ENCODE measurements at regions not wholly inside any gene's neighbourhood (a gene's known extent, or its start where the extent isn't known, plus 50 kb on each side); places are given as distances from the start of the nearest gene placed in this dataset.

- intact Hi-C loops (cut with DNase I): no loop called here
- no peak for DNase-seq (ENCODE audit: low spot score)
These were observed 557.4 kb upstream of the PSMD7 start for GRCh38 chr16:73739049-73739769.

DNA sequence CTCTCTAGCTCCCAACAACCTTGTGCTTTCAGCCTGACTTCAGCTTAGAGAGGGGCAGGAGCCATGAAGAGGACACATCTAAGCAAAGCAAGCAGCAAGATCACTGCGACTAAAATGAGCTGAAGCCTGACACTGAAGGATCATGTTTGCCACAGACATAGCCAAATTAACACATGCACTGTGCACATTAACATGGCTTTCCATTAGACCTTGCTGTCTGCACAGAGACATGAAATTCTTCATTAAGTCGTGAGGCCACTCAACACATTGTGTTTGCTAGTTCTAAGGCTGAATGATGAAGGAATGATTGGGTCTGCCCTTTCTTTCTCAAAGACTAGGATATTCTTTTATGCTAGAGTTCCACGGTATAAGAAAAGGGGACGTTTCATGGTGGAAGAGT lies 558.3 kb upstream of the PSMD7 start:
- intact Hi-C loops (cut with DNase I): no loop called here
- no peak for DNase-seq (ENCODE audit: low spot score)

GRCh38 chr16:73737637-73738036 lies 559.0 kb upstream of the PSMD7 start:
- intact Hi-C loops (cut with DNase I): no loop called here
- DNase-seq (ENCODE audit: low spot score): no peak

DNA sequence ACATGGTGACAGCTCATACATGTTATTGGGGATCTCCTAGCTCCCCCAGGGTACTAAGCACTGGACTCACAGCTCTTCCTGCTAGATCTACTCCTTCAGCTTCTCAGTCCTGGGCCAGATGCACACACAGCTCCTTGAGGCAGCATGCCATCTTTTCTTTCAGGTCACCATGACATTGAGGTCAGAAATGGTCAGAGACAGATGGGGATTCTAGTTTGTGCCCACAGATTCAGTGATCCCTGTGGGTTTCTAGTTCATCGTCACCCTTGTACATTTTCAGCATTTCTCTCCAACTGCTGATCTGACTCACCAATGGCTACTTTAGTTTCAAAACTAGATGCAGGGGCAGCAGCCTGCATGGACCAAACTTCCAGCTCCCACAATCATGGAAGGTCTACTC lies 560.7 kb upstream of the PSMD7 start:
- no peak for DNase-seq (ENCODE audit: low spot score)
- intact Hi-C loops (cut with DNase I): no loop called here

- intact Hi-C loops (cut with DNase I): no loop called here
- no peak for DNase-seq (ENCODE audit: low spot score)
These were observed 561.6 kb upstream of the PSMD7 start for GRCh38 chr16:73735018-73735417.

- no peak for DNase-seq (ENCODE audit: low spot score)
- intact Hi-C loops (cut with DNase I): no loop called here
These were observed 563.9 kb upstream of the PSMD7 start for GRCh38 chr16:73732681-73733080.

DNA sequence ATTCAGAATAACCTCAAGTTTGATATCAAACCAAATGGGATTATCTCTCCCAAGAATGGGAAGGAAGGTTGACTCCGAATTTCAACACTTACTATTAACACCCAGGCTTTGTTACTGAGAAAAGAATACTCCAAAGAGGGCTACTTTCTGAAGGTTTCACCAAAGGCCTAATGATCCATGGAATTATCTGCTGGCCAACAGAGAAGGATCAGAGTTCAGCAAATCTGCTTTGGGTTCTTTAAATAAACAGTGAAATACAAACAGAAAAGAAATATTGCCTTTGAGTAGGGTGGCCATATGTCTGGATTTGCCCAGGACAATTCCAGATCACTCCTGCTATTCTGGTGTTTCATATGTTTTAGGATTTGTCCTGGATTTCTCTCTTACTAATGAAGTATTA lies 564.5 kb upstream of the PSMD7 start:
- intact Hi-C loops (cut with DNase I): no loop called here
- DNase-seq (ENCODE audit: low spot score): no peak

GRCh38 chr16:73730481-73731090 lies 566.0 kb upstream of the PSMD7 start:
- intact Hi-C loops (cut with DNase I): no loop called here
- DNase-seq (ENCODE audit: low spot score): no peak

- DNase-seq (ENCODE audit: low spot score): no peak
- intact Hi-C loops (cut with DNase I): no loop called here
These were observed 571.5 kb upstream of the PSMD7 start for GRCh38 chr16:73725156-73725555.

DNA sequence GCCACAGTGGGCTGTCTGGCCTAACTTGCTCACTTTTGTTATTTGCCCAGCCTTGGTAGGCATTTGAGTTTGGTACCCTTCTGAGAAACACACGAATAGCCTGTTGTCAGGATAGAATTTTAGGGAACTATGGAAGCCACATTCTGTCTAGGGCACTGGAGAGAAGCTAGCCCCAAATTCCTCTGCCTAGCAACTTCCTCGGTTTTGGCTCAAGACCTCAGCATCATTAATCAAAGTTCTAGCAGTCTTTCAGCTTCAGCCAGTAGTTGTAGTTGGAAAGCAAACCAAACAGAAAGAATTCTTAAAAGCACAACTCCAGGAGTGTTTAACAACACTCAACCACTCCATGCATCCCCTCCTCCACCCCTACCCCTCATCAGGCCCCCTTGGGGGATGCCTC lies 572.1 kb upstream of the PSMD7 start:
- intact Hi-C loops (cut with DNase I): no loop called here
- DNase-seq (ENCODE audit: low spot score): no peak

GRCh38 chr16:73717266-73717974 lies 579.2 kb upstream of the PSMD7 start:
- no peak for DNase-seq (ENCODE audit: low spot score)
- intact Hi-C loops (cut with DNase I): no loop called here

- intact Hi-C loops (cut with DNase I): no loop called here
- DNase-seq (ENCODE audit: low spot score): no peak
These were observed 581.6 kb upstream of the PSMD7 start for GRCh38 chr16:73714976-73715375.

DNA sequence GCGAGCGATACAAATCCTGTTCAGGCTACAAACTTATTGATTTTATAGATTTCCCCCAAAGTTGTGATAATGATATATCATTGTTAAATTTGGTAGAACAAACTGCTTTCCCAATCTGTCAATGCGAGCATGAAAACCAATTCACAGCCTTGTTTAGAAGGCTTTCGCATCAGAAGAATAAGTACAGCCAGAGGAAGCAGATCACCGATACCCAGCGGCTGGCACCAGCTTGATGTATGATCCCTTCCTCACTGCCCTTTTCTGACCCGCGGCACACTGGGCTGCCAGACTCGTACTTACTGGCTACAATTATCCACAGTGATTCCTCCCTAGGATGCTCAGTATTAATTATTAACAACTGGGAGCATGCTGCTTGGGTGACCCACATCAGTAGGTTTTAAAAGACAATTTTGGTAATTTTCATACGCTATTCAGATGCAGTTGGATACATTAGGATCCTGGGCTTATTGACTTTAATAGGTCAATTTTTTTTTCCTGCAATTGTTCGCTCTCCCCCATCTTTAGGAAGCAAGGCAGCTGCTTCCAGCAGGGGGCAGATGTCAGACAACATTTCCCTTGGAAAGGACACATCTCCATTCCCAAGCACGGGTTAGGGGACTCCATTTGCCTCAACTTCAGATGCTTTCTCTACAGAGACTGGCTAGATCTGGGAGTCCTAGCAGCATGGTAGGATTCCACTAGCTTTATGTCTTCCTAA lies 582.7 kb upstream of the PSMD7 start:
- DNase-seq (ENCODE audit: low spot score): no peak
- intact Hi-C loops (cut with DNase I): no loop called here

GRCh38 chr16:73713251-73713650 lies 583.4 kb upstream of the PSMD7 start:
- DNase-seq (ENCODE audit: low spot score): no peak

GRCh38 chr16:73711406-73712080 lies 585.1 kb upstream of the PSMD7 start:
- DNase-seq (ENCODE audit: low spot score): no peak
- intact Hi-C loops (cut with DNase I): no loop called here

More at GRCh38 chr16:73713251-73713650, 583.4 kb upstream of the PSMD7 start:
- intact Hi-C loops (cut with DNase I): no loop called here

DNA sequence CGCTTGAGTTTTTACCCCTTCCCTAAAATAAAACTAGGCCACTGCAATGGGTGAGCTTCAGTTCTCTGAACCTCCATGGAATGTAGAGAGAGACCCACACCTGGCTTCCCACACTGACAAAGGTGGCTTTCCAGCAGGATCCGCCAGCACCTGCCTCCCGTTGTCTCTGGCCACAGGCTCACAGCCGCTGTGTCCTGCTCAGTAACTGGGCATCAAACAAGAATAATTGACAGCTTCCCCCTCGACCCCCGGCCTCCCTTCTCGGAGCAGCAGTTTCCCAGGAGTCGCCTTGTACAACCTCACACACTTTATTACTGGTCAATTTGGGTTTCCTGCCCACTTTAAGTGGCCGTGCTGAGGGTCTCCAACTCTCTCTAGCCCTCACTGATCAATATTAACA lies 586.1 kb upstream of the PSMD7 start:
- no peak for DNase-seq (ENCODE audit: low spot score)

GRCh38 chr16:73707863-73708262 lies 588.8 kb upstream of the PSMD7 start:
- intact Hi-C loops (cut with DNase I): no loop called here
- DNase-seq (ENCODE audit: low spot score): no peak

More for the DNA sequence above, 586.1 kb upstream of the PSMD7 start:
- intact Hi-C loops (cut with DNase I): no loop called here

GRCh38 chr16:73703891-73704290 lies 592.7 kb upstream of the PSMD7 start:
- no peak for DNase-seq (ENCODE audit: low spot score)
- intact Hi-C loops (cut with DNase I): no loop called here

GRCh38 chr16:73697336-73697735 lies 599.3 kb upstream of the PSMD7 start:
- intact Hi-C loops (cut with DNase I): no loop called here
- DNase-seq (ENCODE audit: low spot score): no peak

DNA sequence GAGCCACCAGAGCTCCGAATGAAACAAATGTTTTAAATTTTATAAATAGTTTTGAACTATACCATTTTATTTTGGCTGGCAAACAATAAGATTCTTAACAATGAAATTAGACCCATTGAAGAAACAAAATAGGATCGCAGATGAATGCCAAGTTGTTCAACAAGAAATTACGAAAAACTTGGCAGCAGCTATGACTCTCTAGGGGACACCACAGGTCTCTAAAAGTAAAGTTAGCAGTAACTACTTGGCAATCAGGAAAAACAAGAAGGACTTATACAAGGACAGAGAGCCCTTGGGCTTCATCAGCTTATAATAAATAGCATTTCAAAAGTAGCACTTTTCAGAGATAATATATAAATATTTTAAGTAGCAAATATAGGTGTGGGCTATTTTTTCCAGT lies 603.8 kb upstream of the PSMD7 start:
- intact Hi-C loops (cut with DNase I): no loop called here
- DNase-seq (ENCODE audit: low spot score): no peak

Measured in posterior vena cava (tissue), 2 donors.